ENCODE measurements at regions not wholly inside any gene's neighbourhood (a gene's known extent, or its start where the extent isn't known, plus 50 kb on each side); places are given as distances from the start of the nearest gene placed in this dataset.

- no peak for DNase-seq (ENCODE audit: low read depth)
- TF ChIP-seq MAX (IDR thresholded peaks at IDR 0.05; ENCODE audit: low read depth, low read length), result no peak
- no peak for TF ChIP-seq MYC (IDR thresholded peaks at IDR 0.05; ENCODE audit: low read depth, low read length)
- TF ChIP-seq CTCF (IDR thresholded peaks at IDR 0.05; ENCODE audit: low read depth, low read length), result no peak
- no peak for TF ChIP-seq POLR2A (IDR thresholded peaks at IDR 0.05; ENCODE audit: extremely low read depth, insufficient read length)
Observed at GRCh38 chr1:34418166-34418565, 241.5 kb downstream of the C1orf94 start.

GRCh38 chr1:34419663-34420136, 243.0 kb downstream of the C1orf94 start:
- H3K4me3 ChIP-seq (ENCODE audit: low read depth, low read length), result no peak overlapping the region
- peak; percentile 1 for DNase-seq (ENCODE audit: low read depth)
- no peak for TF ChIP-seq MAX (IDR thresholded peaks at IDR 0.05; ENCODE audit: low read depth, low read length)
- TF ChIP-seq MYC (IDR thresholded peaks at IDR 0.05; ENCODE audit: low read depth, low read length), result no peak
- TF ChIP-seq POLR2A (IDR thresholded peaks at IDR 0.05; ENCODE audit: extremely low read depth, insufficient read length), result no peak
- TF ChIP-seq CTCF (IDR thresholded peaks at IDR 0.05; ENCODE audit: low read depth, low read length), result no peak

More at GRCh38 chr1:34418166-34418565, 241.5 kb downstream of the C1orf94 start:
- H3K4me3 ChIP-seq (ENCODE audit: low read depth, low read length), result no peak overlapping the region

GRCh38 chr1:34425046-34425445, 248.3 kb downstream of the C1orf94 start:
- no peak overlapping the region for H3K4me3 ChIP-seq (ENCODE audit: low read depth, low read length)
- no peak for DNase-seq (ENCODE audit: low read depth)
- TF ChIP-seq MAX (IDR thresholded peaks at IDR 0.05; ENCODE audit: low read depth, low read length) (no peak), CTCF (IDR thresholded peaks at IDR 0.05; ENCODE audit: low read depth, low read length) (no peak), POLR2A (IDR thresholded peaks at IDR 0.05; ENCODE audit: extremely low read depth, insufficient read length) (no peak), MYC (IDR thresholded peaks at IDR 0.05; ENCODE audit: low read depth, low read length) (no peak)

- no peak overlapping the region for H3K4me3 ChIP-seq (ENCODE audit: low read depth, low read length)
- TF ChIP-seq CTCF (IDR thresholded peaks at IDR 0.05; ENCODE audit: low read depth, low read length) (no peak), MYC (IDR thresholded peaks at IDR 0.05; ENCODE audit: low read depth, low read length) (no peak), MAX (IDR thresholded peaks at IDR 0.05; ENCODE audit: low read depth, low read length) (no peak), POLR2A (IDR thresholded peaks at IDR 0.05; ENCODE audit: extremely low read depth, insufficient read length) (no peak)
- no peak for DNase-seq (ENCODE audit: low read depth)
Observed at GRCh38 chr1:34425785-34426184, 249.1 kb downstream of the C1orf94 start.

GRCh38 chr1:34426325-34426896, 249.7 kb downstream of the C1orf94 start:
- DNase-seq (ENCODE audit: low read depth), result no peak
- TF ChIP-seq POLR2A (IDR thresholded peaks at IDR 0.05; ENCODE audit: extremely low read depth, insufficient read length) (no peak), MYC (IDR thresholded peaks at IDR 0.05; ENCODE audit: low read depth, low read length) (no peak), CTCF (IDR thresholded peaks at IDR 0.05; ENCODE audit: low read depth, low read length) (no peak), MAX (IDR thresholded peaks at IDR 0.05; ENCODE audit: low read depth, low read length) (no peak)
- H3K4me3 ChIP-seq (ENCODE audit: low read depth, low read length), result no peak overlapping the region

Data from NB4 (cell line).